Activated CD4-positive, alpha-beta T cell treated with anti-CD3 and anti-CD28 coated beads, Interleukin-2, Interleukin-6, amounts not matched to agents 100 ng/mL and 50 ng/mL, durations not matched to agents 16 hours and 8 hours (primary cell): ENCODE measurements at regions not wholly inside any gene's neighbourhood (a gene's known extent, or its start where the extent isn't known, plus 50 kb on each side); places are given as distances from the start of the nearest gene placed in this dataset.
"Not testable (repeated sequence)": the region's sequence is repeated elsewhere in the genome, so short reads cannot be mapped to it uniquely, and the experiment has no call there.

Source experiments
- DNase-seq: peaks from one replicate; pipeline ENCODE4 v3.0.0-alpha.2; 2020

GRCh38 chr20:57813509-57814269, 103.9 kb upstream of the PMEPA1 start:
- no peak for DNase-seq

GRCh38 chr20:57812632-57813031, 102.8 kb upstream of the PMEPA1 start:
- DNase-seq = not testable (repeated sequence)

DNA sequence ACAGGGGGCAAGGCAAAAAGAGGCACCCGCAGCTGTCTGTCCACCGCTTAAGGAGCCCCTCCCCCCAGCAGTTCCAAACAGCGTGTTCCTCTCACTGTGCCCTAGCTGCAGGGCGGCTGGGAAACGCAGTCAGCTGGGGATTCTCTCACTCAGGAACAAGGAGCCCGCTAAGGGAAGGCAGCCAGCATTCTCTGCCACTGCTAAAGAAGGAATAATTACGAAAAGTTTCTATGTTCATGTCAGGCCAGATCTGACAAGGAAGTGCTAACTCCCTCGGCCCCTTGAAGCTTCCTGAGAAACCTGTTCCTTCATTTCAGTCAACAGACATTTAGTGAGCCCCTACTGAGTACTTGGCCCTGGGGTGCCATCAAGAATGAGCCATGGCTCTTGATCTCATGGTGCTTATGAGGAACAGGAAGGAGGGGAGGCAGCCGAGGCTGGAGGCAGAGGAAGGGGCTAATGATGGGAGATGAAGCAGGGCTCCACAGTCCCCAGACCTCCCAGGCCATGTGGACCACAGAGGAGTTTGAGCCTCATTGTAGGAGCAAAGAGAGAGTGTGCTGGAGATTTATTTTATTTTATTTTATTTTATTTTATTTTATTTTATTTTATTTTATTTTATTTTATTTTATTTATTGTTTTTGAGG, 101.7 kb upstream of the PMEPA1 start:
- no peak for DNase-seq

- DNase-seq = no peak
Observed at GRCh38 chr20:57810511-57811373, 100.9 kb upstream of the PMEPA1 start.

DNA sequence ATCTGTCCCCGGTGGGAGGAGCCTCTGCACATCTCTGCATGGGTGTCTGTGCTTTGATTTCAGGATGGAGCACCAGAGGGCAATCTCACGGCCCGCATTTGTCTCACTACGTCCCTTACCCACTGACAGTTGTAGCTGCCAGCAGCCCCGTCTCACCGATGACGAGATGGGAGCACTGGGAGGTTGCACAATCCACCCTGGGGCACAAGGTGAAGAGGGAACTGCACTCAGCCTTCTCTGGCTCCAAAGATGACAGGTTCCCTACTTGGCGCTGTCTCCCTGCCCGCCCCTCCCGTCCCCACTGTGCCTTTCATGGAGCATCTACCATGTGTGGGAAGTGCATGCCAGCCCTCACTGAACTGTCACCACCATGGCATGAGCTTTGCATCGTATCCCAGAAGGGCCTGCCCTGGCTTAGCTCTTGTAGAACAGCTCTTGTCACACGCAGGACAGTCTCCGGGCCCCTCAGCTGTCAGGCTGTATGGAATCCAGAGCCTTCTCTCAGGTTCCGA, 99.9 kb upstream of the PMEPA1 start:
- no peak for DNase-seq

DNA sequence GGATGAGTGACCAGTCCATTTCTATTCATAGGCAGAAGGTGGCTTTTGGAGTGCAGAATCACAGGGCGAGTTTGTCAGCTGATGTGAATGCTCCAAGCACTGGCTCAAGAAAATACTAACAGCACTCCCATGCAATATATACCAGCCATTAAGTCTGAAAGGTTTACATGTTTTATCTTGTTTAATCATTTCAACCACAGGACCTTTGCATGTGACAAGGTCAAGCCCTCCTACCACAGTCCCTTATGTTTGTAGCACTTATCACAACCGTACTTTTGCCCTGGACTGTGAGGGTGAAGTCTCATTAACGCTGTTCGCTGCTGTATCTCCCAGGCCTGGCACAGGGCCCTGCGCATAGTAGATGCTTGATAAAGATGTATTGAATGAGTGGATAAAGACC, 99.3 kb upstream of the PMEPA1 start:
- DNase-seq = no peak

GRCh38 chr20:57808264-57809070, 98.7 kb upstream of the PMEPA1 start:
- DNase-seq = no peak

- DNase-seq = no peak
Observed at GRCh38 chr20:57807401-57808263, 97.8 kb upstream of the PMEPA1 start.

DNA sequence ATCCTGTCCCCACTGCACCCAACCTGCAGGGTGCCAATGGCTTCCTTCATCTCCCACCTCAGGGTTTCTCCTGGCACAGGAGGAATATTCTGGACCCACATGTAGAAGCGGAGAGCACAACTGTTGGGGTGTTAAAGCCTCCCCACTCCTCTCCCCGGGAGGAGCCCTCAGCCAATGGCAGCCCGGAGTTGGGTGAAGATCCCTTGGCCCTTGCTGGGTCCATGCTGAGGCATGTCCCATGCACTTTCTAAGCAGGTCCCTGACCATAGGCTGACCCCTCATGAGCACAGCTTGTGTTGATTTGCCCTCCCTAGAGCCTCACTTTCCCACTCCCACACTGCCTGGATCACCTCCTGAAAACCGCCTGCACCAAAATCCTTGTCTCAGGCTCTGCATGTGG, 97.2 kb upstream of the PMEPA1 start:
- no peak for DNase-seq

GRCh38 chr20:57806476-57806875, 96.7 kb upstream of the PMEPA1 start:
- DNase-seq = no peak

- no peak for DNase-seq
Observed at GRCh38 chr20:57805747-57806146, 95.9 kb upstream of the PMEPA1 start.

DNA sequence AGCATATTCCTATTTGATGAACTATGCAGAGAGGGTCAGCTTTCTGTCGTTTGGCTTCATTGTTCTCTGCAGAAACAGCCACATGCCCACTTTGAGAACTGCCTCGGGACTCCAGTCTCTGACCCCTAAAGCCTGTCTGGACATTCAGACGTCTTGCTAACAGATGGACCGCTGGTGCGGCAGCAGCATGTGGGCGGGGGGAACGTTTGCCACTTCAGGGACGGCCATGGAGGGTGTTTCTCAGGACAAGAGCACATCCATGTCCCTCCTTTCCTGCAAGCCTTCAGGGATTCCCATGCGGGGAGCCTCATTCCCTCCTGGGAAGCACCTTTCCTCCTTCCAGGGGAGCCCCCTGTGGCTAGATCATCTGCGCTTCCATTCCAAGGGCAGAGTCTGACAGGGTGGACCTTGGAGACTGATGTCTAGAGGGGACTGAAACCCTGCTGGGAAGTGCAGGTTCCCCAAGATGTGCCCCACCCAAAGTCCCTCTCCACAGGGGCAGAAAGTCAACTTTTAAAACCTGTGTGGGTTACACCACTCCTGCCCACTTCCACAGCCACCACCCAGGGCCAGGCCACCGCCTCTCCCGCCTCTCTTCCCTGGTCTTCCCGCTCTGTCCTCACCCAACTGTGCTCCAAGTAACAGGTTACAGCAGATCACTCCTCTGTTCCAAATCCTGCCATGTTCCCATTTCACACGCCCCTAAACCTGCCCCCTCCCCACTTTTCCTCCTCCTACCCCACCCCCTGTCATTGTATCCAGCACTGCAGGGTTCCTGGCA, 94.8 kb upstream of the PMEPA1 start:
- no peak for DNase-seq

GRCh38 chr20:57803508-57804005, 93.7 kb upstream of the PMEPA1 start:
- no peak for DNase-seq

DNA sequence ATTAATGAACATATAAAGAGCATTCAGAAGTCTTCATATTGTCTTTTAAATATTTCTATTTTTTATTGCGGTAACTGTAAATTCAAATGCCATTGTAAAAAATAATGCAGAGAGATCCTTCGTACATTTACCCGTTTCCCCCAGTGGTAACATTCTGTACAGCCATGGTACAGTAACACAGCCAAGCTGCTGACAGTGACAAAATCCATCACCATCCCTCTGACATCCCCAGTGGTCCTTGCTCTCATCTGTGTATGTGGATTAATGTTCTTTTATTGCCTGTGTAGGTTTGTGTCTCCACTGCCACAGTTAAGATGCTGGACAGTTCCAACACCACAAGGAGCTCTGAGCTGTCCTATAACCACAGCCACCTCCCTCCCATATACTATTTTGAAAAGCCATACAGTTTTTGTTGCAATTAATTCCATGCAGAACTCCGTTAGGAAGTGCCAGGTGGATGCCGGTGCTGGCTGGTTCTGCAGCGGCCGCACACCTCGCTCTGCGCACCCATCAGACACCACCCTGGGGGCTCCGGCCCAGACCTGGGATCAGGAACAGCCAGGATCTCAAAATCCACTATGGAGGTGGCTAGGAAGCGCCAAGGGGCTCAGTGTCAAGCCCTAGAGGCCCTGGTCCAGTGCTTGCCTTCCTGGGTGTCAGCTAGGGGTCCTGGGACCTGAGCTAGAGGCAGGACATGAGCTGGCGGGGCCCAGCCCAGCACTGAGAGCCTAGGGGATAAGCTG, 93.1 kb upstream of the PMEPA1 start:
- DNase-seq = no peak

DNA sequence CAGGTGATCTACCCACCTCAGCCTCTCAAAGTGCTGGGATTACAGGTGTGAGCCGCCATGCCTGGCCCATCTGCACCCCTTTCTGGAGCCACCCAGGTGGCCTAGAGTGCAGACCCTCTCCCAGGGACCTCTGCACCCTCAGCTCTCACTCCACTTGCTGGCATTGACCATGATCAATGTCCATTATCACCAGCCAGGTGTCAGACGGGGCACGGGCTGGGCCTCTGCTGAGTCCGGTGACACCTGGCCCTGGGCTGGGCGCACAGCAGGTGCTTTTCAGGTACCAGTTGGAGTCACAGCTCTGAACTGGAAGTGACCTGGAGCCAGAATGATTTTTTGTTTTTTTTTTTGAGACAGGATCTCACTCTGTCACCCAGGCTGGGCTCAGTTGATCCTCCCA, 91.8 kb upstream of the PMEPA1 start:
- no peak for DNase-seq

GRCh38 chr20:57800791-57801430, 91.1 kb upstream of the PMEPA1 start:
- no peak for DNase-seq

DNA sequence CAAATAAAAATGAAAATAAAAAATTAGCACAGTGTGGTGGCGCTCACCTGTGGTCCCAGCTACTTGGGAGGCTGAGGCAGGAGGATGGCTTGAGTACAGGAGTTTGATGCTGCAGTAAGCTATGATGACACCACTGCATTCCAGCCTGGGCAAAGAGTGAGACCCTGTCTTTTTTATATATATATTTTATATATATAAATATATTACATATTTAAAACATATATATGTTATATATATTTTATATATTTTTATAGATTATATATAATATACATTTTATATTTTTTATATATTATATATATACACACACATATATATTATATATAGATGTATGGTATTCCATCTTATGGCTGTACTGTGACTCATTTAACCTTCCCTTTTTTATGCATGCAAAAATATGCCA, 87.6 kb upstream of the PMEPA1 start:
- DNase-seq = no peak

GRCh38 chr20:57795977-57796560, 86.3 kb upstream of the PMEPA1 start:
- no peak for DNase-seq

GRCh38 chr20:57795342-57795697, 85.5 kb upstream of the PMEPA1 start:
- DNase-seq = no peak
